GM21825 (cell line): ENCODE measurements at regions not wholly inside any gene's neighbourhood (a gene's known extent, or its start where the extent isn't known, plus 50 kb on each side); places are given as distances from the start of the nearest gene placed in this dataset.

Experiments used
- ATAC-seq: cut with Tn5 transposase; IDR thresholded peaks from one replicate; pipeline ENCODE4 v1.9.1; 2021; ENCODE audit warnings: mild to moderate bottlenecking, moderate library complexity; ENCODE audit not compliant: unreplicated experiment

GRCh38 chr13:89843621-89844020 is 1503.9 kb upstream of the MIR17HG start:
- no peak for ATAC-seq

- no peak for ATAC-seq
Measured at GRCh38 chr13:89845874-89846273, 1501.6 kb upstream of the MIR17HG start.

- ATAC-seq = no peak
Measured at GRCh38 chr13:89846926-89847585, 1500.4 kb upstream of the MIR17HG start.

GRCh38 chr13:89852570-89852969 is 1494.9 kb upstream of the MIR17HG start:
- ATAC-seq = no peak

GRCh38 chr13:89856512-89856911 is 1491.0 kb upstream of the MIR17HG start:
- no peak for ATAC-seq

- no peak for ATAC-seq
Measured at GRCh38 chr13:89857502-89857901, 1490.0 kb upstream of the MIR17HG start.

- no peak for ATAC-seq
Measured at GRCh38 chr13:89862011-89862690, 1485.3 kb upstream of the MIR17HG start.

GRCh38 chr13:89862691-89863036 is 1484.8 kb upstream of the MIR17HG start:
- ATAC-seq = no peak

GRCh38 chr13:89865164-89866064 is 1482.1 kb upstream of the MIR17HG start:
- ATAC-seq = no peak

- ATAC-seq = no peak
Measured at GRCh38 chr13:89869312-89869711, 1478.2 kb upstream of the MIR17HG start.

GRCh38 chr13:89878904-89879303 is 1468.6 kb upstream of the MIR17HG start:
- no peak for ATAC-seq

GRCh38 chr13:89880201-89880600 is 1467.3 kb upstream of the MIR17HG start:
- no peak for ATAC-seq

GRCh38 chr13:89883893-89884448 is 1463.5 kb upstream of the MIR17HG start:
- no peak for ATAC-seq

GRCh38 chr13:89890806-89891205 is 1456.7 kb upstream of the MIR17HG start:
- no peak for ATAC-seq

- no peak for ATAC-seq
Measured at GRCh38 chr13:89891416-89891815, 1456.1 kb upstream of the MIR17HG start.

GRCh38 chr13:89897681-89898080 is 1449.8 kb upstream of the MIR17HG start:
- peak; percentile 47 for ATAC-seq

- no peak for ATAC-seq
Measured at GRCh38 chr13:89899302-89900103, 1448.0 kb upstream of the MIR17HG start.

GRCh38 chr13:89900104-89900765 is 1447.3 kb upstream of the MIR17HG start:
- ATAC-seq = no peak

- no peak for ATAC-seq
Measured at GRCh38 chr13:89902223-89902622, 1445.3 kb upstream of the MIR17HG start.

- no peak for ATAC-seq
Measured at GRCh38 chr13:89903115-89903514, 1444.4 kb upstream of the MIR17HG start.
